Parathyroid adenoma (tissue), 2 donors: ENCODE measurements at regions not wholly inside any gene's neighbourhood (a gene's known extent, or its start where the extent isn't known, plus 50 kb on each side); places are given as distances from the start of the nearest gene placed in this dataset.

Experiments
- H2AFZ ChIP-seq: fragments of 300-600 bp; sonication (generic); one replicate; pipeline ENCODE4 v1.7.0; 2017; ENCODE audit warnings: antibody characterized with exemption, mild to moderate bottlenecking
- H3K27ac ChIP-seq: fragments of 300-600 bp; sonication (generic); one replicate; pipeline ENCODE4 v1.7.0; 2017
- H3K27me3 ChIP-seq: fragments of 300-600 bp; sonication (generic); one replicate; pipeline ENCODE4 v1.7.0; 2017; ENCODE audit warnings: low read length; ENCODE audit not compliant: control insufficient read depth, insufficient read depth
- H3K36me3 ChIP-seq: fragments of 300-600 bp; sonication (generic); one replicate; pipeline ENCODE4 v1.7.0; 2017; ENCODE audit warnings: low read length; ENCODE audit not compliant: control insufficient read depth, insufficient read depth
- H3K4me1 ChIP-seq: fragments of 300-600 bp; sonication (generic); one replicate; pipeline ENCODE4 v1.7.0; 2017; ENCODE audit warnings: control low read depth
- H3K4me2 ChIP-seq: fragments of 300-600 bp; sonication (generic); one replicate; pipeline ENCODE4 v1.7.0; 2017; ENCODE audit warnings: low read length
- H3K4me3 ChIP-seq: fragments of 300-600 bp; sonication (generic); one replicate; pipeline ENCODE4 v1.7.0; 2017; ENCODE audit warnings: low read depth, low read length
- H3K79me2 ChIP-seq: fragments of 300-600 bp; sonication (generic); one replicate; pipeline ENCODE4 v1.7.0; 2017; ENCODE audit warnings: control low read depth
- H3K9ac ChIP-seq: fragments of 300-600 bp; sonication (generic); one replicate; pipeline ENCODE4 v1.7.0; 2017; ENCODE audit warnings: mild to moderate bottlenecking
- H3K9me3 ChIP-seq: fragments of 300-600 bp; sonication (generic); one replicate; pipeline ENCODE4 v1.7.0; 2017; ENCODE audit warnings: low read length; ENCODE audit not compliant: control insufficient read depth
- TF ChIP-seq, protein P1 (sequence below): fragments of 300-600 bp; sonication (generic); IDR thresholded peaks from one replicate; pipeline ENCODE4 v1.7.0; 2017; ENCODE audit warnings: antibody characterized with exemption, mild to moderate bottlenecking
- donor health status: primary hyperparathyroidism.

DNA sequence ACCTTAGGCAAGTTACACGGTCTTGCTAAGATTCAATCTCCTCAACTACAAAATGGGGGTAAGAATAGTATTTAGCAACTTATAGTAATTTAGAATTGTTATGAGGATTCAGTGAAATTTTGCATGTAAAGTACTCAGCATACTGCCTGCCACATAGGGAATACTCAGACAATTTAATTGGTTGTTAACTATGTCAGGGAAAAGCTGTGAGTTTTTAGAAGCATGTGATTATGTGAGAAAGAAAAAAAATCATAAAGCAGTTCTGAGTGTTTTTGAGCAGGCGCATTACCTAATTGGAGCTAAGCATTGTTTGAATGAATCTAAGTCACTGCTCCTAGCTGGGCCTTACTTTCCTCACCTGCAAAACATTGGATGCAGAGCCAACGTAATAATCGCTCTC is 287.3 kb upstream of the MTNR1B start:
- no peaks in the 10 kb centered on the region for H3K79me2 ChIP-seq
- no peak overlapping the region for H3K4me3 ChIP-seq
- TF ChIP-seq, protein P1, sequence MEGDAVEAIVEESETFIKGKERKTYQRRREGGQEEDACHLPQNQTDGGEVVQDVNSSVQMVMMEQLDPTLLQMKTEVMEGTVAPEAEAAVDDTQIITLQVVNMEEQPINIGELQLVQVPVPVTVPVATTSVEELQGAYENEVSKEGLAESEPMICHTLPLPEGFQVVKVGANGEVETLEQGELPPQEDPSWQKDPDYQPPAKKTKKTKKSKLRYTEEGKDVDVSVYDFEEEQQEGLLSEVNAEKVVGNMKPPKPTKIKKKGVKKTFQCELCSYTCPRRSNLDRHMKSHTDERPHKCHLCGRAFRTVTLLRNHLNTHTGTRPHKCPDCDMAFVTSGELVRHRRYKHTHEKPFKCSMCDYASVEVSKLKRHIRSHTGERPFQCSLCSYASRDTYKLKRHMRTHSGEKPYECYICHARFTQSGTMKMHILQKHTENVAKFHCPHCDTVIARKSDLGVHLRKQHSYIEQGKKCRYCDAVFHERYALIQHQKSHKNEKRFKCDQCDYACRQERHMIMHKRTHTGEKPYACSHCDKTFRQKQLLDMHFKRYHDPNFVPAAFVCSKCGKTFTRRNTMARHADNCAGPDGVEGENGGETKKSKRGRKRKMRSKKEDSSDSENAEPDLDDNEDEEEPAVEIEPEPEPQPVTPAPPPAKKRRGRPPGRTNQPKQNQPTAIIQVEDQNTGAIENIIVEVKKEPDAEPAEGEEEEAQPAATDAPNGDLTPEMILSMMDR = no peak
- H3K36me3 ChIP-seq = no peaks in the 10 kb centered on the region
- H2AFZ ChIP-seq = no peak overlapping the region
- H3K27ac ChIP-seq = no peak overlapping the region
- no peaks in the 10 kb centered on the region for H3K4me1 ChIP-seq
- no peaks in the 10 kb centered on the region for H3K27me3 ChIP-seq
- no peak overlapping the region for H3K9ac ChIP-seq
- H3K4me2 ChIP-seq = no peak overlapping the region
- no peaks in the 10 kb centered on the region for H3K9me3 ChIP-seq

DNA sequence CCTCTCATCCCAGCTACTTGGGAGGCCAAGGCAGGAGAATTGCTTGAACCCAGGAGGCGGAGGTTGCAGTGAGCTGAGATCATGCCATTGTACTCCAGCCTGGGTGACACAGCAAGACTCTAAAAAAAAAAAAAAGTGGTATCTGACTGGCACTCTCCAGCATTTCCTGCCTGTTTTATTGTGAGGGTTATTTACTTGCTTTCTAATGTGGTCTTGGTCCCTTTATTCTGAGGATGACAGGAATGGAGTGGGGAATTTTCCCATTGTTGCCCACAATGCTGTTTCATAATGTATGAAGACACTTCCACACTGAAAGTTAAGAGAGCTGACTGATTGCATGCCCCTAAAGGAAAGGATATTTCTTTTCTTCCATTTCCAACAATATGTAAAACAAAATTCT is 286.5 kb upstream of the MTNR1B start:
- Histone ChIP-seq H3K4me2 (no peak overlapping the region), H3K4me1 (no peaks in the 10 kb centered on the region), H3K27ac (no peak overlapping the region), H3K79me2 (no peaks in the 10 kb centered on the region), H3K9ac (no peak overlapping the region), H3K4me3 (no peak overlapping the region), H3K27me3 (no peaks in the 10 kb centered on the region), H2AFZ (no peak overlapping the region), H3K36me3 (no peaks in the 10 kb centered on the region), H3K9me3 (no peaks in the 10 kb centered on the region)
- TF ChIP-seq, protein P1 = no peak

GRCh38 chr11:92685049-92685448 is 284.4 kb upstream of the MTNR1B start:
- Histone ChIP-seq H3K4me1 (no peaks in the 10 kb centered on the region), H3K36me3 (no peaks in the 10 kb centered on the region)
- TF ChIP-seq, protein P1 = no peak

GRCh38 chr11:92687724-92688123 is 281.7 kb upstream of the MTNR1B start:
- H3K79me2 ChIP-seq = no peaks in the 10 kb centered on the region
- H3K27ac ChIP-seq = no peak overlapping the region

More at GRCh38 chr11:92685049-92685448, 284.4 kb upstream of the MTNR1B start:
- H3K9ac ChIP-seq = no peak overlapping the region
- H3K27me3 ChIP-seq = no peaks in the 10 kb centered on the region
- H3K79me2 ChIP-seq = no peaks in the 10 kb centered on the region
- no peaks in the 10 kb centered on the region for H3K9me3 ChIP-seq
- no peak overlapping the region for H3K4me3 ChIP-seq
- H2AFZ ChIP-seq = no peak overlapping the region
- no peak overlapping the region for H3K27ac ChIP-seq
- no peak overlapping the region for H3K4me2 ChIP-seq

GRCh38 chr11:92688416-92688815 is 281.0 kb upstream of the MTNR1B start:
- no peaks in the 10 kb centered on the region for H3K4me1 ChIP-seq
- TF ChIP-seq, protein P1 = no peak
- H3K4me2 ChIP-seq = no peak overlapping the region
- no peak overlapping the region for H3K27ac ChIP-seq
- no peak overlapping the region for H3K9ac ChIP-seq
- H3K36me3 ChIP-seq = no peaks in the 10 kb centered on the region
- no peak overlapping the region for H2AFZ ChIP-seq
- H3K79me2 ChIP-seq = no peaks in the 10 kb centered on the region
- H3K9me3 ChIP-seq = no peaks in the 10 kb centered on the region
- H3K4me3 ChIP-seq = no peak overlapping the region
- no peaks in the 10 kb centered on the region for H3K27me3 ChIP-seq

More at GRCh38 chr11:92687724-92688123, 281.7 kb upstream of the MTNR1B start:
- Histone ChIP-seq H3K27me3 (no peaks in the 10 kb centered on the region), H3K9me3 (no peaks in the 10 kb centered on the region), H3K36me3 (no peaks in the 10 kb centered on the region), H2AFZ (no peak overlapping the region), H3K4me2 (no peak overlapping the region), H3K9ac (no peak overlapping the region), H3K4me1 (no peaks in the 10 kb centered on the region), H3K4me3 (no peak overlapping the region)
- TF ChIP-seq, protein P1 = no peak
